ENCODE measurements at regions not wholly inside any gene's neighbourhood (a gene's known extent, or its start where the extent isn't known, plus 50 kb on each side); places are given as distances from the start of the nearest gene placed in this dataset.

DNA sequence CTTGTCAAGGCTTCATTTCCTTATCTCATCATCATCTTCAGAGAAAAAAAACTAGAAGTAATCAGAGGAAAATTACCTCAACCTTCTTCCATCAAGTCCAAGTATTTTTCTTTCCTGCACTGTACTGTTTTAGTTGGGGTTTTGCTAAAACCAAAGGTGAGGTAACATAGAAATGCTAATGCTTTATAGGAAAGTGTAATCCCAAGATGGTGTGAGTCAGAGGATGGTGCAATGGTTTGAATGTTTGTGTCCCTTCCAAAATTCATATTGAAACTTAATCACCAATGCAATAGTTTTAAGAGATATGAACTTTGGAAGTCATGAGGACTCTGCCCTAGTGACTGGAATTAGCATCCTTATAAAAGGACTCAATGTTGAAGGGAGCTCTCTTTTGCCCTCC lies 79.5 kb downstream of the KBTBD8 start:
- H3K4me3 ChIP-seq, result no peak overlapping the region
- no peak for DNase-seq (ENCODE audit: low spot score in 2 of 2)
- no peaks in the 10 kb centered on the region for H3K27me3 ChIP-seq
- TF ChIP-seq, protein P1, sequence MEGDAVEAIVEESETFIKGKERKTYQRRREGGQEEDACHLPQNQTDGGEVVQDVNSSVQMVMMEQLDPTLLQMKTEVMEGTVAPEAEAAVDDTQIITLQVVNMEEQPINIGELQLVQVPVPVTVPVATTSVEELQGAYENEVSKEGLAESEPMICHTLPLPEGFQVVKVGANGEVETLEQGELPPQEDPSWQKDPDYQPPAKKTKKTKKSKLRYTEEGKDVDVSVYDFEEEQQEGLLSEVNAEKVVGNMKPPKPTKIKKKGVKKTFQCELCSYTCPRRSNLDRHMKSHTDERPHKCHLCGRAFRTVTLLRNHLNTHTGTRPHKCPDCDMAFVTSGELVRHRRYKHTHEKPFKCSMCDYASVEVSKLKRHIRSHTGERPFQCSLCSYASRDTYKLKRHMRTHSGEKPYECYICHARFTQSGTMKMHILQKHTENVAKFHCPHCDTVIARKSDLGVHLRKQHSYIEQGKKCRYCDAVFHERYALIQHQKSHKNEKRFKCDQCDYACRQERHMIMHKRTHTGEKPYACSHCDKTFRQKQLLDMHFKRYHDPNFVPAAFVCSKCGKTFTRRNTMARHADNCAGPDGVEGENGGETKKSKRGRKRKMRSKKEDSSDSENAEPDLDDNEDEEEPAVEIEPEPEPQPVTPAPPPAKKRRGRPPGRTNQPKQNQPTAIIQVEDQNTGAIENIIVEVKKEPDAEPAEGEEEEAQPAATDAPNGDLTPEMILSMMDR (IDR thresholded peaks at IDR 0.05), result no peak
- intact Hi-C loops (cut with DNase I), result no loop called here
- H3K27ac ChIP-seq, result no peak overlapping the region
- H3K9me3 ChIP-seq, result no peaks in the 10 kb centered on the region
- H3K36me3 ChIP-seq, result no peaks in the 10 kb centered on the region
- H3K4me1 ChIP-seq, result no peaks in the 10 kb centered on the region

DNA sequence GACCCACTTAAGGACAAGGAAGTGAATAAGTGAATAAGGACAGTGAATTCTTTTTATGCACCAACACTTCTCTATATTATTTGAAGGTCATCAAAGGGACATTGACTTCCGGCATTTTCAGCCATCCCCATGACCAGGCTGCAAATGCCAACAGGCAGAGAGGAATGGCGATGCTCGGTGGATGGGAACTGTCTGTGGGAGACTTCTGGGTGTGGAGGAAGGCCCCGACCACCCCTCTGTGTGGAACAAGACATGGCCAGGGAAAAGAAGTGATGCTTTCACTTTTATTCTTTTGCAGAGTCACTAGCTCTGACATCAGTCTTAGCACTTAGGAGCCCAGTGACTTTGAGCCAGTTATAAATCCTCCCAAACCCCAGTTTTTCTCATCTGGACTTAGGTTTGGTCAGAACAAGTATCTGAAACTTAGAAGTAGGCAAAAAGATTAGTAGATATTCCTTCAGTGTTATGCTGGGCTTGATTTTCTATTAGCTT lies 84.5 kb downstream of the KBTBD8 start:
- intact Hi-C loops (cut with DNase I), result no loop called here
- H3K9me3 ChIP-seq, result no peaks in the 10 kb centered on the region
- TF ChIP-seq, protein P1 (IDR thresholded peaks at IDR 0.05), result no peak
- H3K36me3 ChIP-seq, result no peaks in the 10 kb centered on the region
- DNase-seq (ENCODE audit: low spot score in 2 of 2), result no peak
- no peak overlapping the region for H3K4me3 ChIP-seq
- H3K27ac ChIP-seq, result no peak overlapping the region
- no peaks in the 10 kb centered on the region for H3K4me1 ChIP-seq
- no peaks in the 10 kb centered on the region for H3K27me3 ChIP-seq

DNA sequence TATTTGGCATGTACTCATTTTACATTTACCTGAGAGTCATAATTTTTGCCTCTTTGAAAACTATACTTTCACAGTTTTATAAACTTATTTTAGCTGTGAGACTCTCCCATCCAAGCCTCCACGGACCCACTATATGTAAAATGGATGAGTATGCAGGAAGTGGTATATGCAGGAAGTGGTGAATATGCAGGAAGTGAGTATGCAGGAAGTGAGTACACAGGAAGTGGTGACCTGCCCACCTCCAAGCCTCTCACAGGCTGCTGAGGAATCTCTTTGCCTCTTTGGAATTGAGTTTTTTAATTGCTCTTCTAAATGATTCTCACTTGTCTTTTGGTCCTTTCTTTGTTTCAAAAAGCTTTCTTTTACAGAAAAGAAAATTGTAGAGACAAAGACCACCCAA lies 85.2 kb downstream of the KBTBD8 start:
- Histone ChIP-seq H3K27ac (no peak overlapping the region), H3K4me1 (no peaks in the 10 kb centered on the region), H3K27me3 (no peaks in the 10 kb centered on the region), H3K9me3 (no peaks in the 10 kb centered on the region), H3K36me3 (no peaks in the 10 kb centered on the region), H3K4me3 (no peak overlapping the region)
- TF ChIP-seq, protein P1 (IDR thresholded peaks at IDR 0.05), result no peak
- intact Hi-C loops (cut with DNase I), result no loop called here
- DNase-seq (ENCODE audit: low spot score in 2 of 2), result no peak

DNA sequence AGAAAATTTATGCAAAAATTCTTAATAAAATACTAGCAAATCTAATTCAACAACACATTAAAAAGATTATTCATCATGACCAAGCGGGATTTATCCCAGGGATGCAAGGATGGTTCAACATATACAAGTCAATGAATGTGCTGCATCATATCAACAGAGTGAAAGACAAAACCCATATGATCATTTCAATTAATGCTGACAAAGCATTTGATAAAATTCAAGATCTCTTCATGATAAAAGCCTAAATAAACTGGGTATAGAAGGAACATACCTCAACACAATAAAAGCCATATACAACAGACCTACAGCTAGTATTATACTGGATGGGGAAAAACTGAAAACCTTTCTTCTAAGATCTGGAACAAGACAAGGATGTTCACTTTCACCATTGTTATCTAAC lies 89.7 kb downstream of the KBTBD8 start:
- no peak overlapping the region for H3K27ac ChIP-seq
- TF ChIP-seq, protein P1 (IDR thresholded peaks at IDR 0.05), result no peak
- no peaks in the 10 kb centered on the region for H3K4me1 ChIP-seq
- H3K27me3 ChIP-seq, result no peaks in the 10 kb centered on the region
- no peaks in the 10 kb centered on the region for H3K9me3 ChIP-seq
- H3K4me3 ChIP-seq, result no peak overlapping the region
- DNase-seq (ENCODE audit: low spot score in 2 of 2), result no peak
- no peaks in the 10 kb centered on the region for H3K36me3 ChIP-seq
- intact Hi-C loops (cut with DNase I), result no loop called here

DNA sequence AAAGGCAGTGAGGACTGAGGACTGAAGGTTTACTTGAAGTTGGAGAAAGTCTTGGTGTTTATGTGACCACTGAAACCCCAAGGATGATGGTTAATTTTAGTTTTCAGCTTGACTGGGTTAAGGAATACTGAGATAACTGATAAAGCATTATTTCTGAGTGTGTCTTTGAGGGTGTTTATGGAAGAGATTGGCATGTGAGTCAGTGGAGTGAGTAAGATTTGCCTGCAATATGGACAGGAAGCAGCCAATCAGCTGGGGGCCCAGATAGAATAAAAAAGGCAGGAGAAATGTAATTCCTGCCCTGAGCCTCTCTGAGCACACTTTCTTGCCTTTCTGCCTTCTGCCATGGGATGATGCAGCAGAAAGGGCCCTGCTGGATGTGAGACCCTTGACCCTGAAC lies 92.4 kb downstream of the KBTBD8 start:
- TF ChIP-seq, protein P1 (IDR thresholded peaks at IDR 0.05), result no peak
- Histone ChIP-seq H3K4me3 (no peak overlapping the region), H3K27me3 (no peaks in the 10 kb centered on the region), H3K9me3 (no peaks in the 10 kb centered on the region), H3K36me3 (no peaks in the 10 kb centered on the region), H3K4me1 (no peaks in the 10 kb centered on the region), H3K27ac (no peak overlapping the region)
- DNase-seq (ENCODE audit: low spot score in 2 of 2), result no peak
- intact Hi-C loops (cut with DNase I), result no loop called here

DNA sequence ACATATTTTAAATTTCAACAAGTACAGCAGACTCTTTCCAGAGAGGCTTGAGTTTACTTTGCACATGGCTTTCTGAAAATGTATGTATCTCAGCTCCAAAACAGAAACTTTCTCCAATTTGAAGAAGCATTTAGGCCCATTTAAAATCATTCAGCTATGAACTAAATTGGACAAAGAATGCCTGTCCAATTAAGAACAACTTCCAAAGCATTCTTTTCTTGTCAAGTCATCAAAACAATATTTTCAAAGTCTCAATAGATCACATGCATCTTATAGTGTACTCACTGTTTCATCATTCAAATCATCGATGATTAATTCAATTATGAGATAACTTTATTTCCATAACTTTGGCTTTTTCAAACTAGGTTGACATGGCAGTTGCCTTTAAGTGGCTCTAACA lies 95.2 kb downstream of the KBTBD8 start:
- intact Hi-C loops (cut with DNase I), result no loop called here
- no peaks in the 10 kb centered on the region for H3K27me3 ChIP-seq
- no peaks in the 10 kb centered on the region for H3K9me3 ChIP-seq
- TF ChIP-seq, protein P1 (IDR thresholded peaks at IDR 0.05), result no peak
- H3K36me3 ChIP-seq, result no peaks in the 10 kb centered on the region
- no peak for DNase-seq (ENCODE audit: low spot score in 2 of 2)
- H3K4me1 ChIP-seq, result no peaks in the 10 kb centered on the region
- H3K4me3 ChIP-seq, result no peak overlapping the region
- H3K27ac ChIP-seq, result no peak overlapping the region

Measured in ascending aorta (tissue), 2 donors.